HG02943 (cell line): ENCODE measurements at regions not wholly inside any gene's neighbourhood (a gene's known extent, or its start where the extent isn't known, plus 50 kb on each side); places are given as distances from the start of the nearest gene placed in this dataset.

Experiments
- ATAC-seq: cut with Tn5 transposase; IDR thresholded peaks from one replicate; pipeline ENCODE4 v1.9.1; 2021; ENCODE audit warnings: mild to moderate bottlenecking, low read depth, moderate library complexity; ENCODE audit not compliant: unreplicated experiment

- ATAC-seq = no peak
These were observed 193.0 kb upstream of the SHH start for GRCh38 chr7:156005202-156005691.

DNA sequence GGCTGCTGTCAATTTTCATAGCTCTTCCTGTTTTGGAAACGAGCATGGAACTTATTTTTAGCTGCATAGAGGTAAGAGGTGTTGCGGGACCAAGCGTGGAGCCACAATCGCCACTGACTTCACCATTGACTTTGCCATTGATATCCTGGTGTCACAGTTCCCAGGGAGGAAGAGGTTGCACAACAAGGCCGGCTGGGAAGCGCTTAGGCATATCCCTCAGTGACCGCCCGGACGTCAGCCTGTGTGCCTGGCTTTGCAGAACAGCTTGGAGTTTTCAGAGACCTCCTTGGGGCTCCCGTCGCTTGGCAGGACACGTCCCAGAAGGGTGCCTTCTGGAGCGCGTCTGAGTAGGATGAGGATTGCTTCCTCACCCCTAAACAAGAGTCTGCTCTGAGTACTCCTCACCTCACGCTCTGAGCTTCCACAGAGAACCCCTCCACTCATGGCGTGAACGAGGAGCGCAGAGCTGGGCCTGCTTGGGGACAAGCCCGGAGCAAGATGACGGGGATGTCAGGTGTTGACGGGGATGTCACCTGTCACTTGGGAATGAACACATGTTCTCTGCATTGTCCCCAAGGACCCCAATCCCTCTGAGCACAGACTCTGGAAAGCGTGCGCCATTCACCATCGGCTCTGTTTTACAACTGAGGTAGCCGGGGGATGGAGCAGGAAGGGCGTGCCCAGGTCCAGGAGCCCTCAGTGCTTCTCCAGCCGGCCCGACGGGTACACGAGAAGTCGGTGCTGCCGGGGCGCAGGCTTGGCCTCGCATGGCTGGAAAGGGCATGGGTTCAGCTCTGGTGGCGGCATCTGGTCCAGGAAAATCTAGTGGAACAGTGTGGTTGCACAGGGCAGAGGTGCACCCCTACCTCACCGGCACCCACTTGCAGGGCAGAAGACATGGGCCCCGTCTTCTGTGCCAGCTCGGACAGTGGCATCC, 192.3 kb upstream of the SHH start:
- ATAC-seq = no peak

DNA sequence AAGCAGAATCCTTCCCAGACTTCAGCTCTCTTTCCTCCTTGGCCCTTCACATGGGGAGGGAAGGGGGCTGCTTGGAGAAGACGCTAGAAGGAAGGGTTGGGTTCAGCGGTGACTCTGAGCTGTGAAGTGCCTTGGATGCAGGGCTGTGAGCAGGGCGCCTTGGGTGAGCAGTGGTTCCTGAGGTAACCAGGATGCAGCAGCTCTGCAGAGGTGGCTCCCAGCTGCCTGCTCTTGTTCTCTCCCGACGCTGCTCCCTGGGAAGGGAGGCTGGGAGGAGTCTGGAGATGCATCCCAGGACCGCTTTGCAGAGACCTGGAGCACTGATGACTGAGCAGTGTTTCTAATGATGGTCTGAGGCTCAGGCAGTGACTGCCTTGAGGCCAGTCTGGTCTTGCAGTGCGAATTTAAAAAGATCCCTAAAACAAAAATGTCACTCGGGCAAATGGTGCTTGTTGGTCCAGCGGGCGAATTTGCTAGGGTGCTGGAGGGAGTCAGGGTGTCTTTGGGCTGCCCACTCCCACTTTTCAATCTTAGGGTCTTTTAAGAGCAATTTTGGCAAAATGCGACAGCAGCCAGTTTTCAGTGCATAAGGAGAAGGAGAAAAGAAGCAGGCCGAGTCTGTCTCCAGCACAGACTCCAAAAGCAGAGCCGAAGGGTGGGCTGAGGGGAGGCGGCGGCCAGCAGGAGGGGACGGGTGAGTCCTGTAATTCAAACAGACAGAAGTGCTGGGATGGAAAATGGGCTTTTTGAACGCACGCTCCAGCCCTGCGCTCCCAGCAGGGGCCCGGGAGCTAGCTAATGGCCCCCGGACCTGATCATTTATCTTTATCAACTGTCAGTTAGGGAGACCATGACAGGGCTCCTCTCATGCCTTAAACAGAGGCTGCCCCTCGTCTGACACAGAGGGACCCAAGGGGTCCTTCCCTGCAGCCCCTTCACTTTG, 191.2 kb upstream of the SHH start:
- no peak for ATAC-seq

- no peak for ATAC-seq
These were observed 190.3 kb upstream of the SHH start for GRCh38 chr7:156002362-156003066.

- ATAC-seq = no peak
These were observed 189.4 kb upstream of the SHH start for GRCh38 chr7:156001496-156002260.

DNA sequence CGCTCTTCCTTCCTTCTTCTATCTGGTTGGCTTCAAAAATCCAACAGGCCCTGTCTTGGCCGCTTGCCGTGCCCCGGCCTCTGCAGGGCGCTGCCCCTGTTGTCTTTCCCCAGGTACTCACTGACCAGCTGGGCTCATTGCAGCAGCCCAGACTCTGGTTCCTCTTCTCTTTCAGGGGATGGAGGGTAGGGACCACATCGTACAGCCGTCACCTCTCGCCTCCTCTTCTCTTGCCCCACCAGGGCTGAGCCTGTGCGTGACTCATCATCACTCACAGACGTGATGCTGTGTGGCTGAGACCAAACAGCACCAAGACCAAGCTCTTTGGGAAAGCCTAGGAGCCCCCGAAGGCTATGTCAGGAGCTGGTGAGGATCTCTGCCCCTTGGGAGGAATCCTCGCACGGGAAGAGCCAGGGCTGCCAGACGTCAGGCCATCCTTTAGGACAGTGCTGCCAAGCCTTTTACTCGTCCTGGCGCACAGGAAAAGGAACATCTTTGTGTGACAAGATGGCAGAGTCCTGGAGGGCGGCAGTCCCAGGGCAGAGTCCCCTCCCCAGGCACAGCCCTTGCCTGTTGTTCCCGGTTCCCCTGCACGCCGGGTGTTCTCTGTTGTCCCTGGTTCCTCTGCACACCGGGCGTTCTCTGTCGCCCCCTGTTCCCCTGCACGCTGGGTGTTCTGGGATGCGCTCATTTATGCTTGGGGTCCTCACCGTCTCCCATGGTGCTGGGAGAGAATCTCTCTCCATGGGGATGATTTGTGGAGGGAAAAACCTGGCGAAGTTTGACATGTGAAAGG, 188.5 kb upstream of the SHH start:
- no peak for ATAC-seq

GRCh38 chr7:155999631-156000489, 187.6 kb upstream of the SHH start:
- ATAC-seq = no peak

DNA sequence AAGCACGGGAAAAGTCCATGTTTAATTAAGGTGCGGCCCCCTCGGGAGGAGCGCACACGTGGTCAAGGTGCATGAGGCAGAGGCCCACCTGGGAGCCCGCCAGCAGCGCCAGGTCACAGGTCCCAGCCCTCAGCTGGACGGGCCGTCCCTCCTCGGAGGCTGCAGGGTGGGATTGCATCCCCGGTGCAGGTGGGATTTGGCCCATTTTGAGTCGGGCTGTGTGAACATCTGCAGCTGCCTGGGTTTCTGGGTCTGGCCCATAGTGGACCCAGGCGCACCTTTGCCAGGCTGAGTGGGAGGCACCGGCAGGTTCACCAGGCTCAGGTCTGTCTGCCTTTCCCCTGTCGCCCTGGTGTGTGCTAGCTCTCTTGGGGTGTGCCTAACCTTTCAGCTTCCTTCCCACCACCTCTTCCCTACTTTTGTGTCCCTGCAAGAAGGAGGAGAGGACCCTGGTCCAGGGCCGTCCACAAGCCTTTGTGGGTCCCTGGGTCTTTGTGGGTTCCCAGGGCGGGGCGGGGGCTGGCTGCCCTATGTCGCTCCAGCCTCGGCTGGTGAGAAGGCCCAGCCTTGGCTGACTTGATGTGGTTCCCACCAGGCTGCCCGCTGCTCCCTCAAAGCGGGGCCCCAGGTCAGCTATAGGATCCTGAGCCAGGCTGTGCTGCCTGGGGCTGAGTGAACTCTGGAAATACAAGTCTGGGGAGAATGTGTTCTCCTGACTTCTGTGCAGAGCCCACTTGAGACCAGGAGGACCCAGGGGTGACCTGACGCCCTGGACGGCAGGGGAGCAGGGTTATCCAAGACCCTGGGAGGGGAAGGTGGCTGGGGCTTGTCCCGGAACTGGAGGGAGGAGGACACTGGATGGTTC, 186.7 kb upstream of the SHH start:
- ATAC-seq = no peak

DNA sequence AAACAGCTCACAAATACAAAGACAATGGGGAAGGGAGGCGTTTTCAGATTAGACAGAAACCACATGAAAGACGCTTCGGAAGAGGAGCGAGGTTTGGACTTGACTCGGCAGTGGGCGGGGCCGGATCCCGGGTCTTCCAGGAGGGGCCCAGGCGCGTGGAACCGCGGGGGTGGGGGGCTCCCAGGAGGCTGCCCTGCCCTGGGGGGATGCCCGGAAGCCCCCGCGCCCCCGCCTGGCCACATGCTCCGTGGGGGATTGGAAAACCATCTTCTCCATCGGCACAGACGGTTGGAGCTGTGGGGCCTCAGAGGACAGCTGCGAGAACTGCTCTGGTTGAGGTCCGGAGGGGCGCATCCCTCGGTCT, 186.0 kb upstream of the SHH start:
- ATAC-seq = no peak

DNA sequence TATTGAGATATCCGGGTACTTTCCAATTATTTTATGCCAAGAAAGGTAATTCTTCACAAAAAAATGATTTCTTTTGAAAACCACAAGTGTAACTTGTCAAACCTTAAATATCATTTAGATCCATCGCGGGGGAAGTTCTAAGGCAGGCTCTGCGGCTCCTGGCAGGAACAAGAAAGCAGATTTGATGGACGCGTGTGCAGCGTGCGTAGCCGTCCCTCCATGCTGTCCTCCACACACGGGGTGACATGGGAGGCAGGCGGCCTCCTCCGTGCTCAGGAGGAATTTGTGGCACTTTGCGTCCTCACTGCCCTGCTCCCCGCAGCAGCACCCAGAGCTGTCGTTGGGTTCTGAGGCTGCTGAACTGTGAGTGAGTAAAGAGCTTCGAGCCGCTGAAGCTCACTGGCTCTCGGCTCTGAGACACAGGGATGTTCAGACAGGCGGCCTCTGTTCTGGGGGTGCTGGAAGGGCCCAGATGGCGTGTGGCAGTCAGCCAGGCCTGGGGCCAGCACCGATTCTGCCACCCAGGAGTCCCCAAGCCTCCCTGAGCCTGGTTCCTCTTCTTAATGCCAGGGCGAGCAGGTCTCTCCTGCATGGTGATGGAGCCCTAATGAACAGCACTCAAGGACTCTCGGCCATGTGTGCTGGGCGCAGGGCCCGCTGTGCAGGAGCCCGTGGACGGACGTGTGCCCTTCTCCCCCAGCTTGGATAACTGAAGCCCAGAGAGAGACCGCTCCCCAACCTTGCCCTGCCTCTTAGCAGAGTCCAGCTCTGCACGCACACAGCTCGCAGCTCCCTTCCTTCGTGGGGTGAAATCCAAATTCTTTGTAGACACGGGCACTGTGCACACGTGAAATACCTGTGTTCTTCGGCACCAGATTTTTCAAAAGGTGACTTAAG, 185.4 kb upstream of the SHH start:
- no peak for ATAC-seq

GRCh38 chr7:155996718-155997280, 184.5 kb upstream of the SHH start:
- ATAC-seq = no peak

GRCh38 chr7:155995183-155995612, 182.9 kb upstream of the SHH start:
- ATAC-seq = no peak

- ATAC-seq = no peak
These were observed 182.1 kb upstream of the SHH start for GRCh38 chr7:155994279-155994811.

- no peak for ATAC-seq
These were observed 181.4 kb upstream of the SHH start for GRCh38 chr7:155993420-155994278.

- no peak for ATAC-seq
These were observed 180.7 kb upstream of the SHH start for GRCh38 chr7:155992974-155993373.
